ENCODE measurements at regions not wholly inside any gene's neighbourhood (a gene's known extent, or its start where the extent isn't known, plus 50 kb on each side); places are given as distances from the start of the nearest gene placed in this dataset.
"Not testable (repeated sequence)": the region's sequence is repeated elsewhere in the genome, so short reads cannot be mapped to it uniquely, and the experiment has no call there.

GRCh38 chr17:13154398-13154797 lies 136.6 kb upstream of the ELAC2 start:
- H3K4me1 ChIP-seq: no peaks in the 10 kb centered on the region
- TF ChIP-seq CTCF (IDR thresholded peaks at IDR 0.05): no peak
- no peaks in the 10 kb centered on the region for H3K36me3 ChIP-seq
- no peak for DNase-seq (ENCODE audit: low spot score)
- no peak overlapping the region for H3K27ac ChIP-seq
- no peaks in the 10 kb centered on the region for H3K27me3 ChIP-seq
- H3K9me3 ChIP-seq: no peaks in the 10 kb centered on the region
- no peak overlapping the region for H3K4me3 ChIP-seq

GRCh38 chr17:13153036-13153435 lies 135.2 kb upstream of the ELAC2 start:
- H3K4me1 ChIP-seq: no peaks in the 10 kb centered on the region
- no peak overlapping the region for H3K4me3 ChIP-seq
- H3K27ac ChIP-seq: no peak overlapping the region
- DNase-seq (ENCODE audit: low spot score): no peak
- TF ChIP-seq CTCF (IDR thresholded peaks at IDR 0.05): no peak
- no peaks in the 10 kb centered on the region for H3K36me3 ChIP-seq
- H3K9me3 ChIP-seq: no peaks in the 10 kb centered on the region
- H3K27me3 ChIP-seq: no peaks in the 10 kb centered on the region

- Histone ChIP-seq H3K4me3 (no peak overlapping the region), H3K27me3 (no peaks in the 10 kb centered on the region), H3K4me1 (no peaks in the 10 kb centered on the region), H3K9me3 (no peaks in the 10 kb centered on the region), H3K36me3 (no peaks in the 10 kb centered on the region), H3K27ac (no peak overlapping the region)
- DNase-seq (ENCODE audit: low spot score): no peak
- no peak for TF ChIP-seq CTCF (IDR thresholded peaks at IDR 0.05)
Observed at GRCh38 chr17:13152501-13152900, 134.7 kb upstream of the ELAC2 start.

- not testable (repeated sequence) for H3K4me3 ChIP-seq; H3K36me3 ChIP-seq; DNase-seq (ENCODE audit: low spot score); H3K4me1 ChIP-seq; H3K27me3 ChIP-seq; H3K9me3 ChIP-seq; H3K27ac ChIP-seq
Observed at GRCh38 chr17:13150738-13151137, 132.9 kb upstream of the ELAC2 start.

GRCh38 chr17:13143001-13143400 lies 125.2 kb upstream of the ELAC2 start:
- Histone ChIP-seq H3K4me1 (no peaks in the 10 kb centered on the region), H3K9me3 (no peaks in the 10 kb centered on the region), H3K36me3 (no peaks in the 10 kb centered on the region), H3K4me3 (no peak overlapping the region), H3K27ac (no peak overlapping the region), H3K27me3 (no peaks in the 10 kb centered on the region)
- DNase-seq (ENCODE audit: low spot score): no peak
- no peak for TF ChIP-seq CTCF (IDR thresholded peaks at IDR 0.05)

- Histone ChIP-seq H3K4me1 (no peaks in the 10 kb centered on the region), H3K27me3 (no peaks in the 10 kb centered on the region), H3K9me3 (no peaks in the 10 kb centered on the region), H3K36me3 (no peaks in the 10 kb centered on the region), H3K27ac (no peak overlapping the region), H3K4me3 (no peak overlapping the region)
- TF ChIP-seq CTCF (IDR thresholded peaks at IDR 0.05): no peak
- DNase-seq (ENCODE audit: low spot score): no peak
Observed at GRCh38 chr17:13140750-13141149, 122.9 kb upstream of the ELAC2 start.

Measured in right atrium auricular region (tissue), 2 donors.